DMS153 treated with DMSO at 0.1 percent for 48 hours (cell line): ENCODE measurements at regions not wholly inside any gene's neighbourhood (a gene's known extent, or its start where the extent isn't known, plus 50 kb on each side); places are given as distances from the start of the nearest gene placed in this dataset.

Experiments used
- DNase-seq: peaks from one replicate; lab custom pipeline; 2025; ENCODE audit not compliant: unreplicated experiment; lab: John Stamatoyannopoulos, UW

DNA sequence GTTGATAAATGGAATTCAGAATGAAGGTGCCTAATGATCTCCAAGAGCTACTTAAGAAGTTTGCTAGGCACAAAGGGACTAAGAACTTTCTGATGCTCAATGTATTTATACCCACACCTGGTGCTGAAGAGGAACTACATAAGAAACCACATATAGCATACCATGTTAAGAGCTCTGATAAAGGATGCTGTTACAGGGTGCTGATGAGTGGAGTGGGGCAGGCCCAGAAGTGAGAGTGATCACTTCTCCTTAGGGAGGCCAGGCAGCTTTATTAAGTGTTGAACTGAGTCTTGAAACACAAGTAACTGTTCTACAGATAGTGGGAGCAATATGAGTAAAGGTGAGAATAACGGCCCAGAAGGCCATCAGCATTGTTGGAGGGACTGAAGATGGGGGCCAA lies 68.3 kb upstream of the CHRDL1 start:
- DNase-seq = no peak

DNA sequence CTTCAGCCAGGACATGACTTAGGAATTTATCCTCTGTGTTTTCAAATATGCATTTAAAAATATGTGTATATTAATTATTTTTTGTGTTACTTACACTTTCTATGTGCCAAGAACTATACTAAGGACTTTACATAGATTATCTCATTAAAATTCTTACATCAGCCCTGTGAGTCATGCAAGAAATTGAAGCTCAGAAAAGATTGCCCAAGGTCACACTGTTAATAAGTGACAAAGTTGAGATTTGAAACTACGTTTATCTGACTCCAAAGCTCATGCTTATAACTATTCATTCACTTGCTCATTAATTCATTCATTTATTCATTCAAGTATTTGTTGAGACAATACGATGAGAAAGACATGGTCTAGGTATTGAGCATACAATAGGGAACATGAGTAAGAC lies 62.9 kb upstream of the CHRDL1 start:
- DNase-seq = no peak

DNA sequence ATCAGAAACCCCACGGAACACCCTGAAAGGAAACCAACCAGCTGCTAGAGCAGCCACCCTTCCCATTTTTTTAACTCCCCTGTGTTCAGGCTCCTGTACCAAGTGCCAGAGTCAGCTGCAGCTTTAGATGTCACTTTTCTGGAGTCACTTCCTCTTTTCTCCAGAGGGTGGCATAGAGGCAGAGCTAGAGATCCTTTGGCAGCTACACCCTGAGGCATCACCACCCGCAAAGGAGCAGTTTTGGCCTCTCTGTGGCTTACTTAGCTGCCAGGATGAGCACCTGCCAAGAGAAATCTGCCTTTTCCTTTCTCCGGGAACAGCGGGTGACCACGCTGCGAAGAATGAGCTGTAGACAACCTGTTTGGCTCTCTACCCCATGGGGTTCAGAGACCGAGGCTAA lies 58.0 kb upstream of the CHRDL1 start:
- no peak for DNase-seq

DNA sequence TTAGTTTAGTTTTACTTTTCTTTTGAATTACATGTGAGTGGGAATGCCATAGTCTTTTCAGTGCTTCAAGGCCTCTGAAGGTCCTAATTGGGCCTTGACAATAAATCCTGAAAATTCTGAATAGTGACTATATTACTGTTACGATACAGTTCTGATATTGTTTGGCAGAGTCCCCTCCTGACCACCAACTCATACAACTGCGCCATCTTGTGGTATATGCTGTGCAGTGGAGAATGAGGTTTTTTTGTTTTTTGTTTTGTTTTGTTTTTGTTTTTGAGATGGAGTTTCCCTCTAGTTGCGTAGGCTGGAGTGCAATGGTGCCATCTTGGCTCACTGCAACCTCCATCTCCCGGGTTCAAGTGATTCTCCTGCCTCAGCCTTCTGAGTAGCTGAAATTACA lies 56.6 kb upstream of the CHRDL1 start:
- no peak for DNase-seq

DNA sequence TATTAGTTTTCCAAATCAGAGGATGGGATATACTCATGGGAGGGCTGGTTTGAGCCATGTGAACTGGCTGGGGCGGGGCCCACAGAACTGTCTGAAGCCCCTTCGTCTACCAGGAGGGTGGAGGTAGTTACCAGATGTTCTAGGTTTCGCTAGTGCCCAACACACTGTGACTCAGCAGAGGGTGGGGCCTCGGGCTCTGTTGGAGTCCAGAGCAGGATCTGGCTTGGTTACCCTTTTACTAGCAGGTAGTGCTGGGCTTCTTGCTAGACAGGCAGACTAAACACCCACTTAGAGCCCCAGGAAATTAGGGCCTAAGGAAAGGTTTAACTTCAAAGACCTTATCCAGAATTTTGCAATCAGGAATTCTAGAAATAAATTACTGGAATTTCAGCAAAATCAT lies 56.2 kb upstream of the CHRDL1 start:
- no peak for DNase-seq

DNA sequence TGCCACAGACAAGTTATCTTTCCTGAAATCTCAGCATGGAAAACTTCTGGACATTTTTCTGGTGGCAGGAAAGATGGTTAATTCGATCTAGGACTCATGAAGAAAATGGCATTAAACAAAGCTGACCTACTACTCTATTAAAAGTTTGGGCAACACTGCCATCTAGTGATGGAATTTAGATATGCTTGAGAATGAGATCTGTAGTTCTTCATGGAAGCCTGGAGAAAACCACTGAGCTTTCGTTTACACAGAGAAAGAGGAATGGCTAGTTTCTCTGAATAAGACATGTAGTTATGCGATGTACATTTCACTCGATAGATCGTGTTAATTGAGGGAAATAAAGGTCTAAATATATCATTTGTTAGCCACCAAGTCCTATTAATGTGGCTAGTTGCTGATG lies 51.7 kb upstream of the CHRDL1 start:
- peak; percentile 8 for DNase-seq

DNA sequence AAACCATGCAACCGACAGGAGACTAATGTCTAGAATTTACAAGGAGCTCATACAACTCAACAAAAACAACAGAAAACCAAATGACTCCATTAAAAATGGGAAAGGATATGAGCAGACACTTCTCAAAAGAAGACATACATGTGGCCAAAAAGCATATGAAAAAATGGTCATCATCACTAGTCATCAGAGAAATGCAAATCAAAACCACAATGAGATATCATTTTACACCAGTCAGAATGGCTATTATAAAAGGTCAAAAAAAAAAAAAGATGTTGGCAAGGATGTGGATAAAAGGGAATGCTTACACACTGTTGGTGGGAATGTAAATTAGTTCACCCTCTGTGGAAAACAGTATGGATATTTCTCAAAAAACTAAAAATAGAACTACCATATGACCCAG lies 50.5 kb upstream of the CHRDL1 start:
- no peak for DNase-seq
